Left ventricle myocardium superior (tissue), 1 donor: ENCODE measurements at regions not wholly inside any gene's neighbourhood (a gene's known extent, or its start where the extent isn't known, plus 50 kb on each side); places are given as distances from the start of the nearest gene placed in this dataset.

Experiments used
- ATAC-seq: fragments of 200-7000 bp; cut with Tn5 transposase; one replicate; pipeline ENCODE4 v1.9.1; 2020; ENCODE audit warnings: mild to moderate bottlenecking, moderate library complexity
- DNase-seq: peaks from one replicate; pipeline ENCODE4 v3.0.0-alpha.2; 2020
- intact Hi-C: fragments of 100-400 bp; cut with micrococcal nuclease; formaldehyde crosslinking; loops from one replicate; pipeline ENCODE4 v1.11.0; 2022
- donor health status: DM: no; HTN: yes; CAD: no; lungs with severe emphysema.

GRCh38 chr12:42798811-42799438 is 209.4 kb upstream of the PRICKLE1 start:
- intact Hi-C loops = no loop called here
- DNase-seq (no peak), ATAC-seq (no peak)

GRCh38 chr12:42794806-42795205 is 205.3 kb upstream of the PRICKLE1 start:
- no peak for DNase-seq
- intact Hi-C loops = no loop called here
- no peak for ATAC-seq

- DNase-seq (no peak), ATAC-seq (no peak)
- intact Hi-C loops = no loop called here
Observed at GRCh38 chr12:42793166-42793565, 203.6 kb upstream of the PRICKLE1 start.

GRCh38 chr12:42792265-42792664 is 202.7 kb upstream of the PRICKLE1 start:
- intact Hi-C loops = no loop called here
- no peak for DNase-seq
- ATAC-seq = no peak

- ATAC-seq (no peak), DNase-seq (no peak)
- intact Hi-C loops = no loop called here
Observed at GRCh38 chr12:42791399-42791798, 201.9 kb upstream of the PRICKLE1 start.

GRCh38 chr12:42790761-42791151 is 201.2 kb upstream of the PRICKLE1 start:
- DNase-seq (no peak), ATAC-seq (peak; percentile 25)
- intact Hi-C loops = no loop called here

- DNase-seq (no peak), ATAC-seq (peak; percentile 92)
- intact Hi-C loops = no loop called here
Observed at GRCh38 chr12:42789808-42790760, 200.5 kb upstream of the PRICKLE1 start.

GRCh38 chr12:42786400-42787148 is 197.0 kb upstream of the PRICKLE1 start:
- intact Hi-C loops = no loop called here
- ATAC-seq (no peak), DNase-seq (no peak)

- ATAC-seq (no peak), DNase-seq (no peak)
- intact Hi-C loops = no loop called here
Observed at GRCh38 chr12:42785944-42786343, 196.4 kb upstream of the PRICKLE1 start.

GRCh38 chr12:42780671-42781070 is 191.1 kb upstream of the PRICKLE1 start:
- DNase-seq (no peak), ATAC-seq (peak; percentile 35)
- intact Hi-C loops = no loop called here

GRCh38 chr12:42779186-42779859 is 189.8 kb upstream of the PRICKLE1 start:
- intact Hi-C loops = no loop called here
- DNase-seq (peak; percentile 32), ATAC-seq (peak; percentile 67)

GRCh38 chr12:42776396-42776795 is 186.8 kb upstream of the PRICKLE1 start:
- DNase-seq = no peak
- intact Hi-C loops = no loop called here
- no peak for ATAC-seq

- ATAC-seq (no peak), DNase-seq (no peak)
- intact Hi-C loops = no loop called here
Observed at GRCh38 chr12:42774238-42774637, 184.7 kb upstream of the PRICKLE1 start.

GRCh38 chr12:42770261-42770660 is 180.7 kb upstream of the PRICKLE1 start:
- DNase-seq (no peak), ATAC-seq (peak; percentile 15)
- intact Hi-C loops = no loop called here

- ATAC-seq = peak; percentile 59
- intact Hi-C loops = no loop called here
- no peak for DNase-seq
Observed at GRCh38 chr12:42769455-42769854, 179.9 kb upstream of the PRICKLE1 start.

- DNase-seq (no peak), ATAC-seq (no peak)
- intact Hi-C loops = no loop called here
Observed at GRCh38 chr12:42767998-42768397, 178.5 kb upstream of the PRICKLE1 start.

GRCh38 chr12:42767326-42767954 is 177.9 kb upstream of the PRICKLE1 start:
- ATAC-seq = no peak
- intact Hi-C loops = no loop called here
- no peak for DNase-seq

- ATAC-seq (no peak), DNase-seq (no peak)
- intact Hi-C loops = no loop called here
Observed at GRCh38 chr12:42766754-42767153, 177.2 kb upstream of the PRICKLE1 start.

GRCh38 chr12:42766026-42766425 is 176.5 kb upstream of the PRICKLE1 start:
- DNase-seq (no peak), ATAC-seq (no peak)
- intact Hi-C loops = no loop called here
